Left kidney (tissue), 1 donor: ENCODE measurements at regions not wholly inside any gene's neighbourhood (a gene's known extent, or its start where the extent isn't known, plus 50 kb on each side); places are given as distances from the start of the nearest gene placed in this dataset.

ENCODE experiments used
- DNase-seq: peaks from one replicate; pipeline ENCODE4 v3.0.0-alpha.2; 2013

GRCh38 chr6:44559486-44560270, 172.2 kb downstream of the CDC5L start:
- DNase-seq = no peak

- DNase-seq = no peak
Observed at GRCh38 chr6:44560458-44561059, 173.1 kb downstream of the CDC5L start.

DNA sequence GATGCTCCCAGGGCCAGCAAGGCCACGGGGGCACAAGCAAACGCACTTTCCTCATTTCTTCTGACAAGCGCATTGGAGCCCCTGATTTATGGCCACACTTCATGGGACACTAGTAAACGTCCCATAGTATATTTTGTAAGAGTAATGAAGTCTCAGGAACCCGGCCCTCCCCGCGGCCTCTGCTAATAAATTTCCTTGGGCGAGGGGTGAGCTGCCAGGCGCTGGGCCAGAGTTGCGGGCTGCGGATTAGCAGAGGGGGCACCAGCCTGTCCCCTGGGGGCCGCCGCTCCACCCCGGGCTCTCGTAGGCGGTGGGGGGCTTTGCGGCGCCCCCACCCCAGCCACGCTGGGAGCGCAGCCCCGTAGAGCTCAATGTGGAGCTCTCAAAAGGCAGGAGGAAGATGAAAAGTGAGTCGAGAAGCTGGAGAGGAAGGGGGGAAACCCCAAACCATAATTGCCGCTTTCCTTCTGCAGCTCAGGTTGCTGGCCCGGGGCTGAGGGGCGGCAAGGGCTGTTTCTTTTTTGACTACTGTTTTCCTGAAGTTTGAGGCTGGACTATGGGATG, 173.6 kb downstream of the CDC5L start:
- no peak for DNase-seq

GRCh38 chr6:44561832-44562665, 174.5 kb downstream of the CDC5L start:
- no peak for DNase-seq

GRCh38 chr6:44563397-44563796, 175.9 kb downstream of the CDC5L start:
- no peak for DNase-seq

DNA sequence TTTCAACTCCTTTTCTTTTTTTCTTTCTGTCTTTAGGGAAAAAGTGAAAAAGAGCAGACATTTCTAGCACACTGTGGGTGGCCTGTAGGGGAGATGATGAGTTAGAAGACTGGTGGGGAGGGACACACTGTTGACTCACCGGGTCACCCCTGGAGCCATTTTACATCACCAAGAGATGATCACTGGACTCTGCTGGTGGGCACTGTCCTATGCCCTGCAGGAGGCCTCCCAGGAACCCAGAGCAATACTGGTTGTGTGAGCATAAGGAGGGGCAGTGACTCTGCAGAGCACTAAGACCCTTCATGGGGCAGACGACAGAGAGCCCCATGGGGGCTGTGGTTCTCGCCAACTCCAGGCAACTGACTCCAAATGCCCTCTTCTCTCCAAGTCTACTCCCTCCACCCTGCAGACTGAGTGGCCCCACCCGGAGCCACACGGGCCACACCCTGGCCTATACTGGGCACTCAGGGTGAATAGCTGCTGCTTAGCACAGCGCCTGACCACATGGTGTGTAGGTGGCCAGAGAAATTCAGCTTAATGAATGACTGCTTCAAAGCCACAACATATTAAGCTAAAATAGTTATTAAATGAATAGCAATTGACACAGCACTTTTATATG, 177.5 kb downstream of the CDC5L start:
- DNase-seq = no peak

- no peak for DNase-seq
Observed at GRCh38 chr6:44567406-44567805, 179.9 kb downstream of the CDC5L start.

- no peak for DNase-seq
Observed at GRCh38 chr6:44569131-44569530, 181.6 kb downstream of the CDC5L start.

- DNase-seq = no peak
Observed at GRCh38 chr6:44569931-44570385, 182.5 kb downstream of the CDC5L start.

GRCh38 chr6:44571510-44571909, 184.0 kb downstream of the CDC5L start:
- no peak for DNase-seq

DNA sequence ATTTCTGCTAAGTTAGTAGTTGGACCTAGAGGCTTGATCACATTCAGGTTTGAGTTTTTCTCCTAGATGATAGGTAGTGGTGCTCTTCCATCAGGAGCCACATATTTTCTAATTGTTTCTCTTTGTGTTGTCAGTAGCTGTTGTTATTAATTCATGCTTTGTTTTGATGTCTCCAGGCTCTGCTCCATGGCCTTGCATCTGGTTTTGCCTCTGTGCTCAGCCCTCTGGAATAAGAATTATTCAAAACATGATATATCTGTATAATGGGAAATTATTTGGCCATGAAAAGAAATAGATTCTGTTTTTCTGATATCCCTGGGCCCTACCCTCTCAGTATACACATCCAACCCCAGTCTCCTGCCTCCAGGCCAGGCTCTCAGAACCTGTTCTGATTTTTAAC, 184.8 kb downstream of the CDC5L start:
- DNase-seq = no peak

- DNase-seq = no peak
Observed at GRCh38 chr6:44575644-44576043, 188.1 kb downstream of the CDC5L start.

DNA sequence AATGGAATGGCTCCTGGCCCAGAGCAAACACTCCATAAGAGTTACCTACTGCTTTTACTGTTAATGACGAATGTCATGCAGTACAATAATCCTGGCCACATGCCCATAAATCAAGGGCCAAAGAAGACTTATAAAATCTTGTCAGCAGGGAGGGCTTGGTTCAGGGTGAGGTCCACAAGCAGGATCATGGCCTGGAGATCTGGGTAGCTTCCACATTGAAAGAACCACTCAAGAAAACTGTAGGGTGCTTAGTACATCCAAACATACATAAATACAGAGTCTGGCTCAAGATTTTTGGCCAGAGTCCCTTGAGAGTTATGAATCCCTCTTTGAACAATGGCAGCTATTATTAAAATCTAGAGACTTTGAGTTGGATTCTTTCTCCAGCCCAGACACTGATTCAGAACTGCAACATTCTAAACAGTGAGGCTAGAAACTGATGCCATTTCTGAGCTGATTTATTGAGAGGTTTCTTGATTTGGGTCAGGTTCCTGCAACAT, 188.7 kb downstream of the CDC5L start:
- DNase-seq = no peak

DNA sequence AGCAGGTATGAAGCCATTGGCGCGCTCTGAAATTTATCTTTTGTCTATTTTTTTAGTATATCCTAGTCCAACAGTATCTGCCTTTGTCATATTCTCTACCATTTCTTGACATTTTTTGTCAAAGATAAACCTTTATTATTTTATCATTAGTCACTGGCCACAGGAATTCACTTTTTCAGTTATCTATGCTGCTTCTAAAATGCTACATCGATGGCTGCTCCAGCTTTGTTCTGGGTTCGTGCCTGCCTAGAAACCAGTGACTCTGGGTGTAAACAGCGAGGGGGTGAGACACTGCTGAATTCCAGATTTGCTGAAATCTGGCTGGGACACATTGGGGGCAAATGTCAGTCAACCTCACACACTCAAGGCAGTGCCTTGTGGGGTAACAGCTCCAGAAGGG, 193.4 kb downstream of the CDC5L start:
- DNase-seq = no peak

DNA sequence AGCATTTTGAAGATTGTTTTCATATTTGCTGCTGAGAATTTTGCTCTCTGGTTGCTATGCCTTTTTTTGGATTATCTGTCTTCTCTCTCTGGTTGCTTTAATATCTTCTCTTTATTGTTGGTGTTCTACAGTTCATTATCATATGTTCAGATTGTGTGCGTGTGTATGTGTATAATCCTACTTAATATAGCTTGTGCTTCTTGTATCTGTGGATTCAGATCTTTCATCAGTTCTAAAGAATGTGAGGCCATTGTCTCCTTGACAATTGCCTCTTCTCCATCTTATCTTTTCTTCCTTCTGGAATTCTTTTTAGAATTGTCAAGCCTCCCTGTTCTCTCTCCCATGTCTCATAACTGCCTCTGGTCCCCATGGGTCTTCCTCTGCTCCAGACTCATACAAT, 195.4 kb downstream of the CDC5L start:
- DNase-seq = no peak

- DNase-seq = no peak
Observed at GRCh38 chr6:44590471-44590870, 203.0 kb downstream of the CDC5L start.

- DNase-seq = peak; percentile 54
Observed at GRCh38 chr6:44593539-44593944, 206.0 kb downstream of the CDC5L start.

DNA sequence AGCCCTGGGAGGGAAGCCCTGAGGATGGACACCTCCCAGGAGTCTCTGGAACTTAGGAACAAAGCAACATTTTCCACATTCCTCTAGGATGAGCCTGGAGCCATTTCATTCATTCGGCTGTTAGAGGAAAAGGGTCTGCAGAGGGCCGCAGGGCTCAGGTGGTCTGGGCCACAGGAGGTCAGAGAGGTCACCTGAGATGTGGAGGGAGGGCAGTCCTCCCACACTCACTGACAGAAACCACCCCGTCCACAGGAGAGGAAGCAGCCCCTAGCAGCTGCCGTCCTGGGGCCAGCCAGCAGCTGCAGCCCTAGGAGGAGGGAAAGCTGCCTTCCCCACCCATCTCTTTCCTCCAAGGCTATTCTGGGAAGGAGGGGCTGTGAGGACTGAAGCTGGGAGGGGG, 207.0 kb downstream of the CDC5L start:
- no peak for DNase-seq

DNA sequence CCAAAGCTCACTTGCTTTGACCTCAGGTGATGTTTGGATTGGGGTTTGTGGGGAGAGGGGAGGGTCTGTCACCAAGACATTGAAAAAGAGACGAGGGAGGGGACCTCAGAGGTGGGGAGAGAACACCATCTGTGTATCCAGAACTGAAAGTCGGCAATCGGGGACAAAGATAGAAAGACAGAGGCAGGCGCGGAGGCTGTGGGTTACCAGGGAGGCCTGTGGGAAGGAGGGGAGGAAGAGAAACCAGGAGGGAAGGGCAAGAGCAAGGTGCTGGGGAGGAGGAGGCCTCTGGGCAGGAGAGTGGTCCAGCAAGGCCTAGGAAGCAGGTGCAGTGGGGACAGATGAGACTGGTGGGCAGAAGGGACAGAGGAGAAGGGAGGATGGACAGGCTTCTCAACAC, 211.2 kb downstream of the CDC5L start:
- no peak for DNase-seq

DNA sequence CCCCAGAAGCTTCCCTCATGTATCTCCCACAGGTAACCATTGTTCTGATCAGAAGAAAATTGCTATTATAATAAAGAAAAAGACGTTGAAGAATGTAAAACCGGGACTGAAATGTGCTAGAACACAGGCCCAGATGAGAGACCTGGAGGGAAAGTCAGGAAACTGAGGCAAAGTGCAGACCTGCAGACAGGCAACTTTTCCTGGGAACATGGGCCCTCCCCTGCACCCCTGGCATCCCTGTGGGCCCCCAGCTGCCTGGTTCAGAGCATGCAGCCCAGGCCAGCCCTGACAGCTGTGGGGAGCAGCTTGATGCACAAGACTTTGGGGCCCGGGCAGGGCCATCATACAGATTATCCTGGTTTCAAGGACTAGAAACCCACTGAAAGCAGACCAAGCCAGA, 212.2 kb downstream of the CDC5L start:
- no peak for DNase-seq

- no peak for DNase-seq
Observed at GRCh38 chr6:44603044-44603686, 215.7 kb downstream of the CDC5L start.

GRCh38 chr6:44606504-44606903, 219.0 kb downstream of the CDC5L start:
- no peak for DNase-seq
